C4-2B (cell line): ENCODE measurements at regions not wholly inside any gene's neighbourhood (a gene's known extent, or its start where the extent isn't known, plus 50 kb on each side); places are given as distances from the start of the nearest gene placed in this dataset.
"Not testable (repeated sequence)": the region's sequence is repeated elsewhere in the genome, so short reads cannot be mapped to it uniquely, and the experiment has no call there.

Experiments used
- H3K27ac ChIP-seq: fragments of 450-650 bp; 2 replicates; pipeline ENCODE4 v1.5.1; 2017
- ZFX ChIP-seq: fragments of 450-650 bp; IDR thresholded peaks from 2 replicates; pipeline ENCODE4 v1.6.1; 2017
- TF ChIP-seq, protein P1 (sequence below): fragments of 450-650 bp; conservative IDR thresholded peaks from 2 replicates; pipeline ENCODE4 v1.5.1; 2017; ENCODE audit warnings: mild to moderate bottlenecking

DNA sequence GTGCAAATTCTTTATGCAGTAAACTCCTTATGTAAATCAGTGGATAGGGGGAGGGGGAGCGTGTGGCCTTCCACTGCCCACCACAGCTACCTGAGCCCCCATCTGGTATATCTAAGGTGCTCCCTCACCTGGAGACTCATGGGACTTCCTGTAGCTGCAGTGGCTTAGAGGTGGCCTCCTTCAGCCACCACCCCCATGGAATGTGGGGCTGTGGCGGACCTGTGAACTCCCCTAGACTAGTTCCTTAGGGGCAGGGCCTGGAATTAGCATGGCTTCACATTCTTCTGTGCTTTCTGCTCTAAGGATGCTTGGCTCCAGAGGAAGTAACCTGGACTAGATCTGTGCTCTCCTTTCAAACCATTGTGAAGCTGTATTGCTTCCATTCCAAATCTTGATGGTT, 550.5 kb upstream of the COBL start:
- TF ChIP-seq ZFX: no peak
- TF ChIP-seq, protein P1, sequence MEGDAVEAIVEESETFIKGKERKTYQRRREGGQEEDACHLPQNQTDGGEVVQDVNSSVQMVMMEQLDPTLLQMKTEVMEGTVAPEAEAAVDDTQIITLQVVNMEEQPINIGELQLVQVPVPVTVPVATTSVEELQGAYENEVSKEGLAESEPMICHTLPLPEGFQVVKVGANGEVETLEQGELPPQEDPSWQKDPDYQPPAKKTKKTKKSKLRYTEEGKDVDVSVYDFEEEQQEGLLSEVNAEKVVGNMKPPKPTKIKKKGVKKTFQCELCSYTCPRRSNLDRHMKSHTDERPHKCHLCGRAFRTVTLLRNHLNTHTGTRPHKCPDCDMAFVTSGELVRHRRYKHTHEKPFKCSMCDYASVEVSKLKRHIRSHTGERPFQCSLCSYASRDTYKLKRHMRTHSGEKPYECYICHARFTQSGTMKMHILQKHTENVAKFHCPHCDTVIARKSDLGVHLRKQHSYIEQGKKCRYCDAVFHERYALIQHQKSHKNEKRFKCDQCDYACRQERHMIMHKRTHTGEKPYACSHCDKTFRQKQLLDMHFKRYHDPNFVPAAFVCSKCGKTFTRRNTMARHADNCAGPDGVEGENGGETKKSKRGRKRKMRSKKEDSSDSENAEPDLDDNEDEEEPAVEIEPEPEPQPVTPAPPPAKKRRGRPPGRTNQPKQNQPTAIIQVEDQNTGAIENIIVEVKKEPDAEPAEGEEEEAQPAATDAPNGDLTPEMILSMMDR: no peak

DNA sequence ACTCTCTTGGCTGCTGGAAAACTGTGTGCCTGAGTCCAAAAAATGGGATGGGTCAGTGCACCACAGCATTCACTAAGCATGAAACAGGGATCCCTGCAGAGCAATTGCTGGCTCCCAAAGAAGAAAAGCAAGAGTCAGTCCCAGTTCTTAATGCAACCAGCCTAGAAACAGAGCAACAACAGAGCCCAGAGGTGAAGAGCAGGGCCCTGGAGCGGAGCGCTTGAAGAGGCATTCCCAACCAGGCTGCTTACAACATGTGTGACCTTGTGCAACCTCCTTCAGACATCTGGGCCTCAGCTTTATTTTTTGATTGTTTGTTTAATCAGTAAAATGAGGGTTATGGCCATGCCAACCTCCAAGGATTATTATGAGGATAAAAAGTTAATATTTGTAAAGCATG, 543.7 kb upstream of the COBL start:
- H3K27ac ChIP-seq: peak overlapping the region; percentile 17
- no peak for TF ChIP-seq ZFX
- TF ChIP-seq, protein P1: no peak

More for the DNA sequence above, 550.5 kb upstream of the COBL start:
- no peak overlapping the region for H3K27ac ChIP-seq

DNA sequence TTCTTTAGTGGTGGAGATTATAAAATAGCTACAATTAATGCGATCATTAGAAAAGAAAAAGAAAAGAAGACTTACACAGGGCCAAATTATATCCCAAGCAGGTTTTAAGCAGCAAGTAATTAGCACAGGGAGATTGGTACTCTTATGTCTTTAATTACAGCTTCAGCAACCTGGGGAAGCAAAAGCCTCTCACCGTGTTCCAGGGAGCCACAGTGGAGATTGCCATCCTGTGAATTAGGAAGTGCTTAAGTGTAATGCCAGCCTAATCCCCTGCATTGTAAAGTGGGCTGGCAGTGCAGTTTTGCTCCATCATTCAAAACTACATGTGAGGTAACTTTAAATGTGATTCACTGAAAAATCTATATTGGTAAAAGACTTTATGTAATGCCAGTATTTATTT, 533.5 kb upstream of the COBL start:
- TF ChIP-seq, protein P1: no peak
- no peak for TF ChIP-seq ZFX
- H3K27ac ChIP-seq: no peak overlapping the region

DNA sequence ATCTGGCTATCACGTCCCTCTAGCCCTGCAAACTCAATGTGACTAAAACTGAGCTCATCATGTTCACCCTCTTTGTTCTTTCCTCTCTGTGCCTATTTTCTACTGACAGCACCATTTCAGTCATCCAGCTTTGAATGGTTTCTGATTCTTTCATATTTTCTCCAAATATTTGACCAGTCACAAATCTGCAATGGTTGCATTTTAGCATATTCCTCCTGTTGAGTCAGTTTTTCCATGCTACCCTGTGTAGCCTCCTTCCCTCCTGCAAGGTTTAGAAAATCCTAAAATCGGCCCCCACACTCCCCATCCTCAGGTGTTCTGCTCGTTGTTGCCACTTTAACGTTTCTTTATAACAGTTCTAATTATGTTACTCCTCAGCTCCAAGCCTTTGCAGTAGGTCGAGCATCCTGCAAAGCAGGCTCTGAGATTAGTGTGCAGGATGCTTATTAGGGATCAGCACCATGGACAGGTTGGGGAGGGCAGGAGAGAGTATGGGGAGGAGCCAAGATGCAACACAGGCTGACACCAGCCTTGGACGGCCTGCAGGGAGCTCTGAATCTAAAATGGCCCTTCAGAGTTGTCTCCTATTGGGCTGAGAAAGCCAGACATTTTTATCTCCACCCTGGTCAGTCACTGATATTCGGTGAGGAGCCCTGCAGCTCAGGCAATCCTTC, 531.0 kb upstream of the COBL start:
- H3K27ac ChIP-seq: no peak overlapping the region
- TF ChIP-seq, protein P1: no peak
- no peak for TF ChIP-seq ZFX

DNA sequence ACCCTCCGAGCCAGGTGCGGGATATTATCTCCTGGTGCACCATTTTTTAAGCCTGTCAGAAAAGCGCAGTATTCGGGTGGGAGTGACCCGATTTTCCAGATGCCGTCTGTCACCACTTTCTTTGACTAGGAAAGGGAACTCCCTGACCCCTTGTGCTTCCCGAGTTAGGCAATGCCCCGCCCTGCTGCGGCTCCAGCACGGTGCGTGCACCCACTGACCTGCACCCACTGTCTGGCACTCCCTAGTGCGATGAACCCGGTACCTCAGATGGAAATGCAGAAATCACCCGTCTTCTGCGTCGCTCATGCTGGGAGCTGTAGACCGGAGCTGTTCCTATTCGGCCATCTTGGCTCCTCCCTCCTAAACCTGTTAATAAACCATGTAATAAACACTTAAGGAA, 522.5 kb upstream of the COBL start:
- not testable (repeated sequence) for H3K27ac ChIP-seq

DNA sequence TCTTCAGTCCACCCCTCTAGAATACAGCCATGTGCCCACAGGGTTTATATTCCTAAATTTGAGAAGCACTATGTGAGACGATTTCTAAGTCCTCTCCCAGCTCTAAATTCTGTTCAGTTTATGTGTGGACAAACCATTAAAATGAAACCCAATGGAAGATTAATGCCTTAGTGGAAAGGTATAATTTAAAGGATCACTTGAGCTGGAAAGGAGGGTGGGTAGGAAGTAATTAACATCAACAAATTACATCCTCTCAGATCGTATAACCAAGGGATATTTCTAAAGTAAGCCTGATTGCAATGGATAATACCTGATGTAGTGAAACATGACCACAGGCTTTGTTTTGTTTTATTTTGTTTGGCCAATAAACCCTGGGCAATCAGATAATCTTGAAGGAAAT, 511.0 kb upstream of the COBL start:
- TF ChIP-seq, protein P1: no peak
- no peak for TF ChIP-seq ZFX

DNA sequence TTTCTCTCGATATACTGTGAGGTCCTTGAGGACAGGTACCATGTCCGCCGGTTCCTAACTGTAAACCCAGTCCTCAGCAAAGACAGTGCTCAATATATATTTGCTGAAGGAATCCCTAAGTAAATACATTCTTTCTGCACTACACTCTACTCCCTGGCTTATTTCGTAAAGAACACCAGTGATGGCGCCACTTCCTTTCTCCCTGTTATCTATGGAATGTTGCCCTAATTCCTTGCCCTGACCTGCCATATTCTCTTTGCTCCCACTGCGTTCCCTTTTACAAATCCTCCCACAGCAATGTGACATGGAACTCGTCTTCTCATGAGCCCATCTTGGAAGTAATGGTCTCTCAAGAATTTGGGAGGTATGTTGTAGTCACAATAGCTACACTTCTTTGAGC, 507.4 kb upstream of the COBL start:
- TF ChIP-seq ZFX: no peak
- TF ChIP-seq, protein P1: no peak
- H3K27ac ChIP-seq: no peak overlapping the region

More for the DNA sequence above, 511.0 kb upstream of the COBL start:
- no peak overlapping the region for H3K27ac ChIP-seq

DNA sequence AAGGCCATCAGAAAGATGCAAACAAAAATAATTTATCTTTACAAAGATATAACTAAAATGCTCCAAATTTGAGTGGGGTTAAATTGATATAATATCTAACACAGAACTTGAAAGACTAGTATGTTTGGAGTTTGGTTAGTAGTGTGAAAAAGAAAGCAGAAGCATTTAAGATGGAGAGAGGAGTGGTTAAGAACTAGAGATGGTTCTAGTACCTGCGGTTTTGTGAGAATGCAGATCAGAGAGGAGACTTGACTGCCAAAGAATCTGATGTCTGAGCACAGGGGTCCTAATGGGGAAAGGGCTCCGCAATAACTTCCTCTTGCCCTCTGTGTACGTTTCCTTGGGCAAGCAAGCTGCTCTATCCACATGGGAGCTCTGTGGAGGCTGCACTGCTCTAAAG, 506.8 kb upstream of the COBL start:
- no peak for TF ChIP-seq ZFX
- TF ChIP-seq, protein P1: no peak
- H3K27ac ChIP-seq: no peak overlapping the region
